ENCODE measurements at regions not wholly inside any gene's neighbourhood (a gene's known extent, or its start where the extent isn't known, plus 50 kb on each side); places are given as distances from the start of the nearest gene placed in this dataset.

GRCh38 chr1:87194271-87194774 lies 134.4 kb upstream of the LMO4 start:
- BruUV-seq (replicated peaks), result no TSS peak

GRCh38 chr1:87194856-87195255 lies 133.8 kb upstream of the LMO4 start:
- H3K9me3 ChIP-seq (replicated peaks; ENCODE audit: control insufficient read depth, insufficient read depth, low read depth, low read length), result no peaks in the 10 kb centered on the region
- intact Hi-C loops (cut with micrococcal nuclease), result no loop called here
- in situ Hi-C loops (cut with MboI), result no loop called here
- DNase-seq (ENCODE audit: extremely low read depth in 1 of 4, low spot score in 3 of 4) (no peak), FAIRE-seq (no peak), ATAC-seq (no peak)
- H3K4me2 ChIP-seq (ENCODE audit: insufficient read depth, low read length), result no peak overlapping the region
- H3K27ac ChIP-seq (ENCODE audit: extremely low read depth, low read depth, low read length), result no peak overlapping the region
- no peak overlapping the region for H3K9ac ChIP-seq (ENCODE audit: insufficient read depth in 1 of 2, low read depth in 2 of 2, low read length in 2 of 2)
- H3K9me1 ChIP-seq (ENCODE audit: control insufficient read depth, insufficient read depth, low read length), result no peaks in the 10 kb centered on the region
- BruUV-seq (replicated peaks), result no TSS peak
- H2AFZ ChIP-seq (ENCODE audit: low read depth, low read length), result no peak overlapping the region
- ChIA-PET POLR2A (no interaction called here), CTCF (ENCODE audit: low intra/inter-chr PET ratio) (no interaction called here)
- H3K4me3 ChIP-seq, result no peak overlapping the region
- H3K36me3 ChIP-seq (ENCODE audit: control insufficient read depth, insufficient read depth, low read length), result no peaks in the 10 kb centered on the region
- no peaks in the 10 kb centered on the region for H4K20me1 ChIP-seq (replicated peaks; ENCODE audit: control insufficient read depth, insufficient read depth, low read length)
- TF ChIP-seq NEUROD1 (IDR thresholded peaks at IDR 0.05; ENCODE audit: borderline replicate concordance, low read depth, low read length, partially characterized antibody), result no peak
- no peak for TF ChIP-seq C11orf30 (IDR thresholded peaks at IDR 0.05; ENCODE audit: low read depth)
- no peak for TF ChIP-seq CC2D1A (IDR thresholded peaks at IDR 0.05)
- H3K27me3 ChIP-seq (ENCODE audit: control insufficient read depth in 2 of 2, insufficient read depth in 2 of 2, low read length in 2 of 2), result peaks cover 0 to 2% of the 10 kb centered on the region in 2 experiments; a peak in 2 of 5 replicates
- H3K4me1 ChIP-seq (replicated peaks in 1 of 2; ENCODE audit: control insufficient read depth in 2 of 2, insufficient read depth in 2 of 2, low read length in 2 of 2), result no peaks in the 10 kb centered on the region
- H3K79me2 ChIP-seq (ENCODE audit: control insufficient read depth, insufficient read depth, low read length), result no peaks in the 10 kb centered on the region

More at GRCh38 chr1:87194271-87194774, 134.4 kb upstream of the LMO4 start:
- FAIRE-seq (no peak), DNase-seq (ENCODE audit: extremely low read depth in 1 of 4, low spot score in 3 of 4) (no peak), ATAC-seq (no peak)
- H3K9me1 ChIP-seq (ENCODE audit: control insufficient read depth, insufficient read depth, low read length), result no peaks in the 10 kb centered on the region
- H3K9me3 ChIP-seq (replicated peaks; ENCODE audit: control insufficient read depth, insufficient read depth, low read depth, low read length), result no peaks in the 10 kb centered on the region
- H3K79me2 ChIP-seq (ENCODE audit: control insufficient read depth, insufficient read depth, low read length), result no peaks in the 10 kb centered on the region
- in situ Hi-C loops (cut with MboI) (no loop called here), intact Hi-C loops (cut with micrococcal nuclease) (no loop called here)
- peaks cover 0 to 2% of the 10 kb centered on the region in 2 experiments; a peak in 1 of 5 replicates for H3K27me3 ChIP-seq (ENCODE audit: control insufficient read depth in 2 of 2, insufficient read depth in 2 of 2, low read length in 2 of 2)
- TF ChIP-seq MEF2D (tag; conservative IDR thresholded peaks at IDR 0.05; ENCODE audit: low read depth), result no peak
- TF ChIP-seq C11orf30 (IDR thresholded peaks at IDR 0.05; ENCODE audit: low read depth), result 0 out of 2 replicates have a peak, but pooled peaks have one; percentile 40
- peak; percentile 57; the same call in 1 of the 2 replicates for TF ChIP-seq ZNF316 (IDR thresholded peaks at IDR 0.05)
- peak; percentile 17; the same call in 1 of the 2 replicates for TF ChIP-seq MAFF (IDR thresholded peaks at IDR 0.05; ENCODE audit: low read length)
- no peak overlapping the region for H2AFZ ChIP-seq (ENCODE audit: low read depth, low read length)
- H4K20me1 ChIP-seq (replicated peaks; ENCODE audit: control insufficient read depth, insufficient read depth, low read length), result no peaks in the 10 kb centered on the region
- 0% methylated on average over 1 of the region's 1 CpG for WGBS (ENCODE audit: insufficient coverage, low coverage, missing lambda C conversion rate)
- H3K36me3 ChIP-seq (ENCODE audit: control insufficient read depth, insufficient read depth, low read length), result no peaks in the 10 kb centered on the region
- H3K4me2 ChIP-seq (ENCODE audit: insufficient read depth, low read length), result no peak overlapping the region
- H3K4me1 ChIP-seq (replicated peaks in 1 of 2; ENCODE audit: control insufficient read depth in 2 of 2, insufficient read depth in 2 of 2, low read length in 2 of 2), result no peaks in the 10 kb centered on the region
- no peak overlapping the region for H3K4me3 ChIP-seq
- POLR2A ChIA-PET, result no interaction called here
- H3K27ac ChIP-seq (ENCODE audit: extremely low read depth, low read depth, low read length), result no peak overlapping the region
- H3K9ac ChIP-seq (ENCODE audit: insufficient read depth in 1 of 2, low read depth in 2 of 2, low read length in 2 of 2), result no peak overlapping the region
- CTCF ChIA-PET (ENCODE audit: low intra/inter-chr PET ratio), result no interaction called here
